ENCODE measurements at regions not wholly inside any gene's neighbourhood (a gene's known extent, or its start where the extent isn't known, plus 50 kb on each side); places are given as distances from the start of the nearest gene placed in this dataset.

GRCh38 chr12:70157099-70157498 lies 86.1 kb upstream of the CNOT2 start:
- TF ChIP-seq CTCF (IDR thresholded peaks at IDR 0.05) (no peak), EP300 (IDR thresholded peaks at IDR 0.05) (no peak), POLR2AphosphoS5 (IDR thresholded peaks at IDR 0.05) (no peak)
